ENCODE measurements at regions not wholly inside any gene's neighbourhood (a gene's known extent, or its start where the extent isn't known, plus 50 kb on each side); places are given as distances from the start of the nearest gene placed in this dataset.

- Histone ChIP-seq H3K27me3 (ENCODE audit: control insufficient read depth in 5 of 5, insufficient read depth in 4 of 5, low read length in 5 of 5) (no peaks in the 10 kb centered on the region), H3K9me3 (ENCODE audit: control insufficient read depth in 5 of 5, low read length in 5 of 5) (no peaks in the 10 kb centered on the region), H3K4me1 (ENCODE audit: control insufficient read depth in 5 of 5, insufficient read depth in 5 of 5, low read length in 5 of 5) (no peaks in the 10 kb centered on the region), H3K27ac (ENCODE audit: low read depth, low read length) (no peak overlapping the region), H3K4me3 (ENCODE audit: low read depth in 1 of 5, low read length in 5 of 5) (no peak overlapping the region), H3K36me3 (ENCODE audit: control insufficient read depth in 5 of 5, insufficient read depth in 5 of 5, low read length in 5 of 5) (no peaks in the 10 kb centered on the region), H3K9ac (ENCODE audit: low read length in 5 of 5) (no peak overlapping the region)
Observed at GRCh38 chr3:59411186-59411585, 361.4 kb upstream of the CFAP20DC start.

- H3K4me1 ChIP-seq (ENCODE audit: control insufficient read depth in 5 of 5, insufficient read depth in 5 of 5, low read length in 5 of 5) = no peaks in the 10 kb centered on the region
- no peaks in the 10 kb centered on the region for H3K27me3 ChIP-seq (ENCODE audit: control insufficient read depth in 5 of 5, insufficient read depth in 4 of 5, low read length in 5 of 5)
- no peaks in the 10 kb centered on the region for H3K9me3 ChIP-seq (ENCODE audit: control insufficient read depth in 5 of 5, low read length in 5 of 5)
- no peak overlapping the region for H3K27ac ChIP-seq (ENCODE audit: low read depth, low read length)
- H3K9ac ChIP-seq (ENCODE audit: low read length in 5 of 5) = no peak overlapping the region
- no peaks in the 10 kb centered on the region for H3K36me3 ChIP-seq (ENCODE audit: control insufficient read depth in 5 of 5, insufficient read depth in 5 of 5, low read length in 5 of 5)
- no peak overlapping the region for H3K4me3 ChIP-seq (ENCODE audit: low read depth in 1 of 5, low read length in 5 of 5)
Observed at GRCh38 chr3:59408047-59408624, 358.3 kb upstream of the CFAP20DC start.

GRCh38 chr3:59407425-59407824 lies 357.6 kb upstream of the CFAP20DC start:
- Histone ChIP-seq H3K9ac (ENCODE audit: low read length in 5 of 5) (no peak overlapping the region), H3K36me3 (ENCODE audit: control insufficient read depth in 5 of 5, insufficient read depth in 5 of 5, low read length in 5 of 5) (no peaks in the 10 kb centered on the region), H3K4me3 (ENCODE audit: low read depth in 1 of 5, low read length in 5 of 5) (no peak overlapping the region), H3K27ac (ENCODE audit: low read depth, low read length) (no peak overlapping the region), H3K27me3 (ENCODE audit: control insufficient read depth in 5 of 5, insufficient read depth in 4 of 5, low read length in 5 of 5) (no peaks in the 10 kb centered on the region), H3K9me3 (ENCODE audit: control insufficient read depth in 5 of 5, low read length in 5 of 5) (no peaks in the 10 kb centered on the region), H3K4me1 (ENCODE audit: control insufficient read depth in 5 of 5, insufficient read depth in 5 of 5, low read length in 5 of 5) (no peaks in the 10 kb centered on the region)

DNA sequence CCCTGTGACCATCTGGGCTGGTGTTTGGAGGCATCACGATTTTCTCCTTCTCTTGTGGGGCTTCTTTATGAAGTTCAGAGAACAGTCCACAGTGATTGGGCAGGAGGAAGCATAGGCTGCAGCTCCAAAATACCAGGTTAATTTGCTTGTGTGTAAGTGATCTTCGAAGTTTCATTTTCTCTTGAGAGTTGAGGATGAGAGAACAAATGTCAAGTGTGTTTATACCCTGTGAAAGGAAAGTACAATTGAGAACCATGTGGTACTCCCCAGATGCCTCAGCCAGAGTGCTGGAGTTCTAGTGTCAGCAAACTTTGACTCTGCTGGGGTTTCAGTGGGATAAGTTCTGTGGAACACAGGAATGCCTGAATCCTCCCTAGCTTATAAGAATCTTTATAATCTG lies 357.1 kb upstream of the CFAP20DC start:
- no peak overlapping the region for H3K4me3 ChIP-seq (ENCODE audit: low read depth in 1 of 5, low read length in 5 of 5)
- no peak overlapping the region for H3K27ac ChIP-seq (ENCODE audit: low read depth, low read length)
- H3K9ac ChIP-seq (ENCODE audit: low read length in 5 of 5) = no peak overlapping the region
- H3K4me1 ChIP-seq (ENCODE audit: control insufficient read depth in 5 of 5, insufficient read depth in 5 of 5, low read length in 5 of 5) = no peaks in the 10 kb centered on the region
- no peaks in the 10 kb centered on the region for H3K36me3 ChIP-seq (ENCODE audit: control insufficient read depth in 5 of 5, insufficient read depth in 5 of 5, low read length in 5 of 5)
- H3K27me3 ChIP-seq (ENCODE audit: control insufficient read depth in 5 of 5, insufficient read depth in 4 of 5, low read length in 5 of 5) = no peaks in the 10 kb centered on the region
- no peaks in the 10 kb centered on the region for H3K9me3 ChIP-seq (ENCODE audit: control insufficient read depth in 5 of 5, low read length in 5 of 5)

- H3K27ac ChIP-seq (ENCODE audit: low read depth, low read length) = no peak overlapping the region
- no peaks in the 10 kb centered on the region for H3K36me3 ChIP-seq (ENCODE audit: control insufficient read depth in 5 of 5, insufficient read depth in 5 of 5, low read length in 5 of 5)
- no peak overlapping the region for H3K9ac ChIP-seq (ENCODE audit: low read length in 5 of 5)
- no peaks in the 10 kb centered on the region for H3K27me3 ChIP-seq (ENCODE audit: control insufficient read depth in 5 of 5, insufficient read depth in 4 of 5, low read length in 5 of 5)
- H3K4me1 ChIP-seq (ENCODE audit: control insufficient read depth in 5 of 5, insufficient read depth in 5 of 5, low read length in 5 of 5) = no peaks in the 10 kb centered on the region
- H3K4me3 ChIP-seq (ENCODE audit: low read depth in 1 of 5, low read length in 5 of 5) = no peak overlapping the region
- no peaks in the 10 kb centered on the region for H3K9me3 ChIP-seq (ENCODE audit: control insufficient read depth in 5 of 5, low read length in 5 of 5)
Observed at GRCh38 chr3:59404851-59405250, 355.0 kb upstream of the CFAP20DC start.

- Histone ChIP-seq H3K4me1 (ENCODE audit: control insufficient read depth in 5 of 5, insufficient read depth in 5 of 5, low read length in 5 of 5) (no peaks in the 10 kb centered on the region), H3K9me3 (ENCODE audit: control insufficient read depth in 5 of 5, low read length in 5 of 5) (no peaks in the 10 kb centered on the region), H3K27ac (ENCODE audit: low read depth, low read length) (no peak overlapping the region), H3K4me3 (ENCODE audit: low read depth in 1 of 5, low read length in 5 of 5) (no peak overlapping the region), H3K9ac (ENCODE audit: low read length in 5 of 5) (no peak overlapping the region), H3K36me3 (ENCODE audit: control insufficient read depth in 5 of 5, insufficient read depth in 5 of 5, low read length in 5 of 5) (no peaks in the 10 kb centered on the region), H3K27me3 (ENCODE audit: control insufficient read depth in 5 of 5, insufficient read depth in 4 of 5, low read length in 5 of 5) (no peaks in the 10 kb centered on the region)
Observed at GRCh38 chr3:59404064-59404463, 354.2 kb upstream of the CFAP20DC start.

DNA sequence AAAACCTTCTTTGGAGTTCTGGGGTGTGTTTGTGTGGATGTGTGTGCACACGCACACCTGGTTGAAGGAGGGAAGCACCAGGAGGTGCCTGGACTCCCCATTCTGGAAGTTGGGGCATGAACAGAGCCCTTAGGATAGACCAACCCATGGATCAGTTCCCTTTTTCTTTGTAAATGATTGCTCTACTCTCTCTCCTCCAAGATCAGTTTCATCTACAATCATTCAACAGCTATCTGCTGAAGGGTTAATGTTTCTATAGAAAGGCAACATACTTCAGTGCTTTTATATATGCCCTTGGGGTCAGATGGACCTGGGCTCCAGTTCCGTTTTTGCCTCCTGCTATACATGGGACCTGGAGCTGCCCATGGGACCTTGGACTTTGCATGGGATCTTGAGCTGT lies 352.1 kb upstream of the CFAP20DC start:
- Histone ChIP-seq H3K36me3 (ENCODE audit: control insufficient read depth in 5 of 5, insufficient read depth in 5 of 5, low read length in 5 of 5) (no peaks in the 10 kb centered on the region), H3K27ac (ENCODE audit: low read depth, low read length) (no peak overlapping the region), H3K9me3 (ENCODE audit: control insufficient read depth in 5 of 5, low read length in 5 of 5) (no peaks in the 10 kb centered on the region), H3K9ac (ENCODE audit: low read length in 5 of 5) (no peak overlapping the region), H3K27me3 (ENCODE audit: control insufficient read depth in 5 of 5, insufficient read depth in 4 of 5, low read length in 5 of 5) (no peaks in the 10 kb centered on the region), H3K4me1 (ENCODE audit: control insufficient read depth in 5 of 5, insufficient read depth in 5 of 5, low read length in 5 of 5) (no peaks in the 10 kb centered on the region), H3K4me3 (ENCODE audit: low read depth in 1 of 5, low read length in 5 of 5) (no peak overlapping the region)

DNA sequence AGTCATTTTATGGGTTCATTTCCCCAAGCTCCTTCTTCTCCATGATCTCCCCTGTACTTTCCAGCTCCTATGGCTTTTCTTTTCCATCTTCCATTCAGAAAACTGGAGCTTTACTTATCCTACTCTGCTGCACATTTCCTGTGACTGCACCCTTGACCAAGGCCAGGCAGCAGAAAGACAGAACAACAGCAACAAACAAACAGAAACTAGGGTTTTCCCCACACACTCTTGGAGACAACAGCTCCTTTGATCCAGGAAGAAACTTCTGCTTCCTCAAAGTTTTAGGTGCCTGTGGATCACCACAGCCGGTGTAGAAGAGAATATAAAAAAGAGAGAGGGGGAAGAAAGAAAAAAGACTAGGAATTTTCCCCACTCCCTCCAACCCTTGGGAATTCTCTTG lies 342.3 kb upstream of the CFAP20DC start:
- no peaks in the 10 kb centered on the region for H3K9me3 ChIP-seq (ENCODE audit: control insufficient read depth in 5 of 5, low read length in 5 of 5)
- no peak overlapping the region for H3K4me3 ChIP-seq (ENCODE audit: low read depth in 1 of 5, low read length in 5 of 5)
- no peak overlapping the region for H3K27ac ChIP-seq (ENCODE audit: low read depth, low read length)
- H3K36me3 ChIP-seq (ENCODE audit: control insufficient read depth in 5 of 5, insufficient read depth in 5 of 5, low read length in 5 of 5) = no peaks in the 10 kb centered on the region
- no peaks in the 10 kb centered on the region for H3K27me3 ChIP-seq (ENCODE audit: control insufficient read depth in 5 of 5, insufficient read depth in 4 of 5, low read length in 5 of 5)
- no peak overlapping the region for H3K9ac ChIP-seq (ENCODE audit: low read length in 5 of 5)
- no peaks in the 10 kb centered on the region for H3K4me1 ChIP-seq (ENCODE audit: control insufficient read depth in 5 of 5, insufficient read depth in 5 of 5, low read length in 5 of 5)

DNA sequence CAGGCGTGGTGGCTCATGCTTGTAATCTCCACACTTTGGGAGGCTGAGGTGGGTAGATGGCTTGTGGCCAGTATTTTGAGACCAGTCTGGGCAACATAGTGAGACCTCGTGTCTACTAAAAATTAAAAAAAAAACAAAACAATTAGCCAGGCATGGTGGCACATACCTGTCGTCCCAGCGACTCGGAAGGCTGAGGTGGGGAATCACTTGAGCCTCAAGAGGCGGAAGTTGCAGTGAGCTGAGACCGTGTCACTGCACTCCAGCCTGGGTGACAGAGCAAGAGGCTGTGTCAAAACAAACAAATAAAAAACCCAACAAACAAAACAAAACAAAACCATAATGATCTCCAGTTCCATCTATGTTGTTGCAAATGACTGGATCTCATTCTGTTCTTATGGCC lies 341.3 kb upstream of the CFAP20DC start:
- no peaks in the 10 kb centered on the region for H3K9me3 ChIP-seq (ENCODE audit: control insufficient read depth in 5 of 5, low read length in 5 of 5)
- H3K9ac ChIP-seq (ENCODE audit: low read length in 5 of 5) = no peak overlapping the region
- no peaks in the 10 kb centered on the region for H3K4me1 ChIP-seq (ENCODE audit: control insufficient read depth in 5 of 5, insufficient read depth in 5 of 5, low read length in 5 of 5)
- H3K4me3 ChIP-seq (ENCODE audit: low read depth in 1 of 5, low read length in 5 of 5) = no peak overlapping the region
- H3K27ac ChIP-seq (ENCODE audit: low read depth, low read length) = no peak overlapping the region
- H3K27me3 ChIP-seq (ENCODE audit: control insufficient read depth in 5 of 5, insufficient read depth in 4 of 5, low read length in 5 of 5) = no peaks in the 10 kb centered on the region
- H3K36me3 ChIP-seq (ENCODE audit: control insufficient read depth in 5 of 5, insufficient read depth in 5 of 5, low read length in 5 of 5) = no peaks in the 10 kb centered on the region

- Histone ChIP-seq H3K4me3 (ENCODE audit: low read depth in 1 of 5, low read length in 5 of 5) (no peak overlapping the region), H3K9ac (ENCODE audit: low read length in 5 of 5) (no peak overlapping the region), H3K4me1 (ENCODE audit: control insufficient read depth in 5 of 5, insufficient read depth in 5 of 5, low read length in 5 of 5) (no peaks in the 10 kb centered on the region), H3K27me3 (ENCODE audit: control insufficient read depth in 5 of 5, insufficient read depth in 4 of 5, low read length in 5 of 5) (no peaks in the 10 kb centered on the region), H3K27ac (ENCODE audit: low read depth, low read length) (no peak overlapping the region), H3K9me3 (ENCODE audit: control insufficient read depth in 5 of 5, low read length in 5 of 5) (no peaks in the 10 kb centered on the region), H3K36me3 (ENCODE audit: control insufficient read depth in 5 of 5, insufficient read depth in 5 of 5, low read length in 5 of 5) (no peaks in the 10 kb centered on the region)
Observed at GRCh38 chr3:59388555-59389270, 338.9 kb upstream of the CFAP20DC start.
